SU-DHL-6 (cell line): ENCODE measurements at regions not wholly inside any gene's neighbourhood (a gene's known extent, or its start where the extent isn't known, plus 50 kb on each side); places are given as distances from the start of the nearest gene placed in this dataset.

Source experiments
- H2AFZ ChIP-seq: fragments of 200-600 bp; sonication (generic); 2 replicates; pipeline ENCODE4 v1.6.1; 2014; ENCODE audit warnings: low read depth, mild to moderate bottlenecking, moderate library complexity, mixed read lengths, antibody characterized with exemption, low read length; ENCODE audit not compliant: severe bottlenecking
- H3F3A ChIP-seq: fragments of 200-600 bp; shearing (Covaris generic); 2 replicates; pipeline ENCODE4 v1.6.0; 2016; ENCODE audit warnings: antibody characterized with exemption, mild to moderate bottlenecking; ENCODE audit not compliant: insufficient read depth
- H3K27ac ChIP-seq: fragments of 200-600 bp; sonication (generic); 2 replicates; pipeline ENCODE4 v1.5.1; 2016; ENCODE audit warnings: low read depth, mild to moderate bottlenecking, low read length, moderate library complexity, mixed read lengths
- H3K27me3 ChIP-seq: fragments of 200-600 bp; sonication (generic), shearing (Covaris generic); 2 replicates; pipeline ENCODE4 v1.6.0; 2014; ENCODE audit warnings: mild to moderate bottlenecking, low read length
- H3K36me3 ChIP-seq: fragments of 200-600 bp; sonication (generic); 2 replicates; pipeline ENCODE4 v1.6.1; 2014; ENCODE audit warnings: mild to moderate bottlenecking, low read length, mixed read lengths
- H3K4me2 ChIP-seq: fragments of 300-600, 200-600 bp; shearing (Covaris generic), sonication (generic); 2 replicates; pipeline ENCODE4 v1.6.0; 2014; ENCODE audit warnings: low read length, low read depth, mild to moderate bottlenecking; ENCODE audit not compliant: poor library complexity, severe bottlenecking
- H3K4me3 ChIP-seq: fragments of 200-600 bp; sonication (generic); 2 replicates; pipeline ENCODE4 v1.5.1; 2014; ENCODE audit warnings: antibody characterized with exemption, low read length, mild to moderate bottlenecking, mixed read lengths; ENCODE audit not compliant: insufficient read depth, poor library complexity, severe bottlenecking
- H3K79me2 ChIP-seq: fragments of 200-600 bp; sonication (generic); 2 replicates; pipeline ENCODE4 v1.6.1; 2014; ENCODE audit warnings: mild to moderate bottlenecking, low read length, moderate library complexity; ENCODE audit not compliant: insufficient read depth
- H3K9ac ChIP-seq: fragments of 200-600 bp; sonication (generic); 2 replicates; pipeline ENCODE4 v1.7.0; 2014; ENCODE audit warnings: mild to moderate bottlenecking, low read length
- H3K9me2 ChIP-seq: fragments of 200-600 bp; sonication (generic); replicated peaks from 2 replicates; pipeline ENCODE4 v1.6.1; 2014; ENCODE audit warnings: low read length; ENCODE audit not compliant: insufficient read depth
- H3K9me3 ChIP-seq: fragments of 200-600 bp; sonication (generic); 2 replicates; pipeline ENCODE4 v1.6.1; 2014; ENCODE audit warnings: low read length, mixed read lengths; ENCODE audit not compliant: insufficient read depth
- H4K20me1 ChIP-seq: fragments of 200-600 bp; sonication (generic); 2 replicates; pipeline ENCODE4 v1.6.1; 2014; ENCODE audit warnings: low read depth, mild to moderate bottlenecking, antibody characterized with exemption, low read length, moderate library complexity, mixed read lengths
- EZH2phosphoT487 ChIP-seq: fragments of 200-600 bp; sonication (generic), shearing (Covaris generic); conservative IDR thresholded peaks from 2 replicates; pipeline ENCODE4 v1.6.1; 2018; ENCODE audit warnings: mild to moderate bottlenecking, antibody characterized with exemption, low read length, moderate library complexity, mixed read lengths
- TF ChIP-seq, protein P1 (sequence below): fragments of 200-600 bp; sonication (generic); IDR thresholded peaks from one replicate; pipeline ENCODE4 v1.5.1; 2017; ENCODE audit warnings: antibody characterized with exemption, mild to moderate bottlenecking, low read length, moderate library complexity; ENCODE audit not compliant: insufficient read depth, poor library complexity, severe bottlenecking

DNA sequence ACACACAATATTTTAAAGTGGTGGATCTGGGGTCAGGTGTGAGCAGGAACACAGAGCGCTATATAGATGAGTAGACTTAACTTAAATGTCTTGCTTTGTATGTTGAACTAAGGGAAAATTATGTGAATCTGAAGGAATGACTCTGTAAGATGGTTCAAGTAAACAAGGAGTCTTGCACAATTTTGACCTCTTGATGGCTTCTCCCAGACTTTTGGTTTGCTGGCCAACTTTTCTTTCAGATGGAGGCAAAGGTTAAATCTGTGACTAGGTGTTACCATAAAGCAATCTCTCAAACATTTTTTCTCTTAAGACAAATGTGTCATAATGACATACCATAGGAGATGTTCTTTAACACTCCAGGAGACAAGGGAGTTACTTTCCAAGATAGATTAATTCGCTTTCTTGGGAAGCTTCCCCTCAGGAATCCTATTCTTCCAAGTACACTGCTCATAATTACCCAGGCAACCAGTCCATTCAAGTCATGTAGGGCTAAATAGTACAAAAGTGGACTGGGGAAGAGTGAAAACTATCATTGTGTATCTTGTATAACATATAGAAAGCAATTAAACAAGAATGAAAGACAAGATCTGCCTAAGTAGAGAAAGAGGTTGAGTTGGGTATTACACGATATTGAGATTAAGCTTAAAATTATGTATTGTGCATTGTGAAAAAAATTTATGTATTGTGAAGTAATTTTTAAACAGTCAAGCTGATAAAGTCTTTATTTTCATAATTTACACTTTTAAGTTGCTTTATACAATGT is 60.3 kb upstream of the SLC27A6 start:
- Histone ChIP-seq H3K27ac (no peak overlapping the region), H3K4me2 (no peak overlapping the region), H3K4me3 (no peak overlapping the region), H3K27me3 (no peaks in the 10 kb centered on the region), H2AFZ (no peak overlapping the region), H3K9ac (no peak overlapping the region), H3K9me3 (no peaks in the 10 kb centered on the region), H3F3A (no peaks in the 10 kb centered on the region), H3K9me2 (no peaks in the 10 kb centered on the region), H4K20me1 (no peaks in the 10 kb centered on the region), H3K36me3 (no peaks in the 10 kb centered on the region), H3K79me2 (no peaks in the 10 kb centered on the region)
- TF ChIP-seq, protein P1, sequence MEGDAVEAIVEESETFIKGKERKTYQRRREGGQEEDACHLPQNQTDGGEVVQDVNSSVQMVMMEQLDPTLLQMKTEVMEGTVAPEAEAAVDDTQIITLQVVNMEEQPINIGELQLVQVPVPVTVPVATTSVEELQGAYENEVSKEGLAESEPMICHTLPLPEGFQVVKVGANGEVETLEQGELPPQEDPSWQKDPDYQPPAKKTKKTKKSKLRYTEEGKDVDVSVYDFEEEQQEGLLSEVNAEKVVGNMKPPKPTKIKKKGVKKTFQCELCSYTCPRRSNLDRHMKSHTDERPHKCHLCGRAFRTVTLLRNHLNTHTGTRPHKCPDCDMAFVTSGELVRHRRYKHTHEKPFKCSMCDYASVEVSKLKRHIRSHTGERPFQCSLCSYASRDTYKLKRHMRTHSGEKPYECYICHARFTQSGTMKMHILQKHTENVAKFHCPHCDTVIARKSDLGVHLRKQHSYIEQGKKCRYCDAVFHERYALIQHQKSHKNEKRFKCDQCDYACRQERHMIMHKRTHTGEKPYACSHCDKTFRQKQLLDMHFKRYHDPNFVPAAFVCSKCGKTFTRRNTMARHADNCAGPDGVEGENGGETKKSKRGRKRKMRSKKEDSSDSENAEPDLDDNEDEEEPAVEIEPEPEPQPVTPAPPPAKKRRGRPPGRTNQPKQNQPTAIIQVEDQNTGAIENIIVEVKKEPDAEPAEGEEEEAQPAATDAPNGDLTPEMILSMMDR: no peak
- no peak for TF ChIP-seq EZH2phosphoT487

DNA sequence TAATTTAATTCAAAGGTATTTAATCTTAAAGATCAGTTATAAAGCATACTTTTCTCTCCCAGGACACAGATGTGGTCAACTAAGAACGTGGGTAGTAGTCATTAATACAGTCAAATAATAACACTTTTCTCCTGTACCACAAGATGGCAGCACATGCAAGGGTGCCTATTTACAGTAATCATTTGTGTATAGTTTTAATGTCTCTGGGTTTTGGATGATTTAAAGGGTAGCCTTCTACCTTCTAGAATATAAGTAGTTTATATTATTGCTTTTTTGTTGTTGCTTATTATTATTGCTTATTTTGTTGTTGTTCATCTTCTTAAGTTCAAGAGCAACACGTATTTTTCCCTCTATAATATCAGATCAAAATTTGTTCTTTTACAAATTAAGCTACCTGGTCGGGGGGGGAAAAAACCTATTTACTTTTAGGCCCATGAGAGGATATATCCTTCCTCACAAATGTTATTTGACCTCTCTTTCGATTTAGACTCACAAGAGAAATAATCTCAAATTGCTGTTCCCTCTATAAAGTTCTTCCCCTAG is 59.6 kb upstream of the SLC27A6 start:
- no peak overlapping the region for H3K4me3 ChIP-seq
- H3K9ac ChIP-seq: no peak overlapping the region
- no peak overlapping the region for H3K27ac ChIP-seq
- H3K9me2 ChIP-seq: no peaks in the 10 kb centered on the region
- no peak overlapping the region for H2AFZ ChIP-seq
- no peak for TF ChIP-seq EZH2phosphoT487
- TF ChIP-seq, protein P1: peak; percentile 63
- H3F3A ChIP-seq: no peaks in the 10 kb centered on the region
- no peaks in the 10 kb centered on the region for H3K9me3 ChIP-seq
- H3K27me3 ChIP-seq: no peaks in the 10 kb centered on the region
- no peak overlapping the region for H3K4me2 ChIP-seq
- no peaks in the 10 kb centered on the region for H3K79me2 ChIP-seq
- H4K20me1 ChIP-seq: no peaks in the 10 kb centered on the region
- no peaks in the 10 kb centered on the region for H3K36me3 ChIP-seq

DNA sequence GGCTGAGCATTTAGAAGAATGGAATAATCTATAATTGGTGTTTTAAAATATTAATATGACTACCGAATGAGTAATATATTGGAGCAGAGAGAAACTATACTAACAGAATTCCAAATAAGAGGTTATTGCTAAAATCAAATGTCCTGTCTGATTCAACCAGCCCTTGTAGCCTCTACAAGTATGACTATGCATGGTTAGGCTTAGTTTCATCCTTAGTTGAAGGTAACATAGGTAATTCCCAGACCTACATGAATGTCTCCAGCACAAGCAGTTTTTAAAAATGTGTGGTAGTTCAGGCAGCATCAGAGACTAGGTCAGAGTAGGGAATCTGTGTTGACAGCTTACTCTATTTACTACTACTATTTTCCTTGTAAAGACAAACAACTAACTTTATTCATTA is 51.7 kb upstream of the SLC27A6 start:
- Histone ChIP-seq H3K79me2 (no peaks in the 10 kb centered on the region), H2AFZ (no peak overlapping the region), H3K4me3 (no peak overlapping the region), H4K20me1 (no peaks in the 10 kb centered on the region), H3K36me3 (no peaks in the 10 kb centered on the region), H3F3A (no peaks in the 10 kb centered on the region), H3K9me2 (no peaks in the 10 kb centered on the region), H3K9me3 (no peaks in the 10 kb centered on the region), H3K27me3 (no peaks in the 10 kb centered on the region), H3K9ac (no peak overlapping the region), H3K27ac (no peak overlapping the region), H3K4me2 (no peak overlapping the region)
- TF ChIP-seq EZH2phosphoT487: no peak
- TF ChIP-seq, protein P1: no peak
